ENCODE measurements at regions not wholly inside any gene's neighbourhood (a gene's known extent, or its start where the extent isn't known, plus 50 kb on each side); places are given as distances from the start of the nearest gene placed in this dataset.
"Not testable (repeated sequence)": the region's sequence is repeated elsewhere in the genome, so short reads cannot be mapped to it uniquely, and the experiment has no call there.

DNA sequence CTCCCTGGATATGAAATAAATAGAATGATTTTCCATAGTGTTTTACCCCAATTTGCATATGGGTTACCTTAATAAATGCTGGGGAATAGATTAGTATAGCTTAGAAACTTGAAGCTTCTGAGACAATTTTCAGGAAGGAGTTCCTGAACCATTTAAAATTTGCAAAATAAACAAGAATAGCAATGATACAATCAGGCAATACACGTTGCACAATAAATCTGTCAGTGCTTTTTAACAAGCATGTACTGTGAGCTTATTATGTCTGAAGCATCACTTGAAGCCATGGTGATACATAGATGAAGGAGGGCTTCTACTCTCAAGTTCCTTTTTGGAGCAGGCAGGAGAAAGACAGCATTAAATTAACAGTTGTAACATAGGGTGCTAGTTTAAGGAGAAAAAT is 84.2 kb upstream of the WDFY3 start:
- TF ChIP-seq CTCF (IDR thresholded peaks at IDR 0.05) (no peak), POLR2A (IDR thresholded peaks at IDR 0.05) (no peak)

GRCh38 chr4:85051526-85051925 is 85.0 kb upstream of the WDFY3 start:
- Histone ChIP-seq H3K4me3 (no peak overlapping the region), H3K4me1 (replicated peaks in 1 of 2) (no peaks in the 10 kb centered on the region), H3K9me3 (replicated peaks in 1 of 3) (no peaks in the 10 kb centered on the region), H3K27me3 (no peaks in the 10 kb centered on the region), H3K36me3 (replicated peaks in 1 of 2) (no peaks in the 10 kb centered on the region), H3K27ac (no peak overlapping the region)
- TF ChIP-seq POLR2A (IDR thresholded peaks at IDR 0.05), result no peak
- TF ChIP-seq CTCF (IDR thresholded peaks at IDR 0.05), result no peak
- DNase-seq, result no peak
- WGBS, 4 donors, result 23 to 40% (median 31%) methylated on average over 2 of the region's 2 CpGs
- intact Hi-C loops (cut with DNase I), result no loop called here

More for the DNA sequence above, 84.2 kb upstream of the WDFY3 start:
- H3K27me3 ChIP-seq, result no peaks in the 10 kb centered on the region
- no peaks in the 10 kb centered on the region for H3K4me1 ChIP-seq (replicated peaks in 1 of 2)
- H3K4me3 ChIP-seq, result no peak overlapping the region
- no peak for DNase-seq
- H3K9me3 ChIP-seq (replicated peaks in 1 of 3), result no peaks in the 10 kb centered on the region
- H3K36me3 ChIP-seq (replicated peaks in 1 of 2), result no peaks in the 10 kb centered on the region
- no peak overlapping the region for H3K27ac ChIP-seq
- WGBS, 4 donors, result 27 to 42% (median 34%) methylated on average over 1 of the region's 1 CpG
- intact Hi-C loops (cut with DNase I), result no loop called here

DNA sequence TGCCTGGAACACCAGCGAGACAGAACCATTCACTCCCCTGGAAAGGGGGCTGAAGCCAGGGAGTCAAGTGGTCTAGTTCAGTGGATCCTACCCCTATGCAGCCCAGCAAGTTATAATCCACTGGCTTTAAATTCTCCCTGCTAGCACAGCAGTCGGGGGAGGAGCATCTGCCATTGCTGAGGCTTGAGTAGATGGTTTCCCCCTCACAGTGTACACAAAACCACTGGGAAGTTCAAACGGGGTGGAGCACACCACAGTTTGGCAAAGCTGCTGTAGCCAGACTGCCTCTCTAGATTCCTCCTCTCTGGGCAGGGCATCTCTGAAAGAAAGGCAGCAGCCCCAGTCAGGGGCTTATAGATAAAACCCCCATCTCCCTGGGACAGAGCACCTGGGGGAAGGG is 88.4 kb upstream of the WDFY3 start:
- H3K4me3 ChIP-seq; DNase-seq; H3K27ac ChIP-seq; H3K4me1 ChIP-seq (replicated peaks in 1 of 2); intact Hi-C loops (cut with DNase I); H3K9me3 ChIP-seq (replicated peaks in 1 of 3); H3K27me3 ChIP-seq; H3K36me3 ChIP-seq (replicated peaks in 1 of 2): not testable (repeated sequence)
- WGBS, 4 donors, result 60 to 74% (median 67%) methylated on average over 1 to 3 of the region's 3 CpGs

DNA sequence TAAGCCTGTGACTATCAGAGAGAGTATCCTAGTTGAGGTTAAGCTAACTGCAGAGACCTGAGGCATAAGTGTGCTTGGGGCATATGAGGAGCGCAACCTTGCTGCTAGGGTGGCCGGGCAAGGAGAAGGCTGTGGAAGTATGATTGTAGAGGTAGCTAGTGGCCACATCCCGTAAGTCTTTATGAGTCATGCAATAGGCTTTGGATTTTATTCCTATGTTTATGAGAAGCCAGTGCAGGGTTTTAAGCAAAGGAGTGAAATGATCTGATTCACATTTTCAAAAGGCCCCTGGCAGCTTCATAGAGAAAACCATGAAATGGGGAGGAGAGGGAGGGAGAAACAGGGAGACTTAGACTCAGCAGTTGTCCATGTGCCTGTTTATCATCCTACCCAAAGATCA is 92.1 kb upstream of the WDFY3 start:
- Histone ChIP-seq H3K9me3 (replicated peaks in 1 of 3) (no peaks in the 10 kb centered on the region), H3K36me3 (replicated peaks in 1 of 2) (no peaks in the 10 kb centered on the region), H3K27me3 (no peaks in the 10 kb centered on the region), H3K27ac (no peak overlapping the region), H3K4me3 (no peak overlapping the region), H3K4me1 (replicated peaks in 1 of 2) (no peaks in the 10 kb centered on the region)
- 88 to 95% (median 92%) methylated on average over 3 of the region's 3 CpGs for WGBS, 4 donors
- intact Hi-C loops (cut with DNase I), result no loop called here
- no peak for DNase-seq
- no peak for TF ChIP-seq POLR2A (IDR thresholded peaks at IDR 0.05)

DNA sequence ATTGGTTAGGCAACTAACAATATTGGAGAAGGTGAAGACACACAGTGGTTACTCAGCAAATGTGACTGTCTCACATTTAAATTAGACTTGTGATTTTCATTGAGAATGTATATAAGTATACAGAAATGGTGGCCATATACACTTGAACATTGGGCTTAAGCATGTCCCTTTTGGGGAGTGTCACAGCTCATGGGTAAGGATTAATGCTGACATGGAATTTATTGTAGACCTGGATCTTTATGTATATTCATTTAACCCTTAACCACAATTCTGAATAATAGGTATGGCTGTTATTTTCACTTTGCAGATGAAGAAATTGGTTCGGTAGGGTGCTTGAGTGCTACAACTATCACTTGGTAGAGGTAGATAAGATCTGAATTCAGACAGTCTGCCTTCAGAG is 95.5 kb upstream of the WDFY3 start:
- WGBS, 4 donors, result 80 to 90% (median 87%) methylated on average over 1 of the region's 1 CpG
- no peak overlapping the region for H3K27ac ChIP-seq
- intact Hi-C loops (cut with DNase I), result no loop called here
- no peak overlapping the region for H3K4me3 ChIP-seq
- H3K4me1 ChIP-seq (replicated peaks in 1 of 2), result no peaks in the 10 kb centered on the region
- no peaks in the 10 kb centered on the region for H3K27me3 ChIP-seq
- H3K36me3 ChIP-seq (replicated peaks in 1 of 2), result no peaks in the 10 kb centered on the region
- no peak for DNase-seq
- TF ChIP-seq POLR2A (IDR thresholded peaks at IDR 0.05) (no peak), CTCF (IDR thresholded peaks at IDR 0.05) (no peak)
- H3K9me3 ChIP-seq (replicated peaks in 1 of 3), result no peaks in the 10 kb centered on the region
